ENCODE measurements at regions not wholly inside any gene's neighbourhood (a gene's known extent, or its start where the extent isn't known, plus 50 kb on each side); places are given as distances from the start of the nearest gene placed in this dataset.

DNA sequence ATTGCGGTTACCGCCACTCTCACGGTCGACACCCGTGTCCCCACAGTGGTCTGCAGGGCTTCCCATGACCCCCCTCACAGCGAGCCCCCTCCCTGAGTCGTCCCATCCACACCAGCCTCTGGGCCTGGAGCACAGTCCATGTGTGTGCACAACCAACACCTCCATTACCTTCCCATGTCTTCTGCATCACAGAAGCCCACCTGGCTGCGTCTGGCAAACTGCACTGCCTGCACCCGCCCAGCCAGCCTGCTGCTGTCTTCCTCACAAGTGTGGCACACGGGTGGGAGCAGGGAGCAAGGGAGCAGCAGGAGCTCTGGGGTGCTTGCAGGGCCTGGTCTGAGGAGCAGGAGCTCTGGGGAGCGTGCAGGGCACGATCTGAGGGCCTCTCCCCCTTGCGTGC is 415.3 kb upstream of the IRX4 start:
- no peak for TF ChIP-seq POLR2A (IDR thresholded peaks at IDR 0.05)
- TF ChIP-seq, protein P1, sequence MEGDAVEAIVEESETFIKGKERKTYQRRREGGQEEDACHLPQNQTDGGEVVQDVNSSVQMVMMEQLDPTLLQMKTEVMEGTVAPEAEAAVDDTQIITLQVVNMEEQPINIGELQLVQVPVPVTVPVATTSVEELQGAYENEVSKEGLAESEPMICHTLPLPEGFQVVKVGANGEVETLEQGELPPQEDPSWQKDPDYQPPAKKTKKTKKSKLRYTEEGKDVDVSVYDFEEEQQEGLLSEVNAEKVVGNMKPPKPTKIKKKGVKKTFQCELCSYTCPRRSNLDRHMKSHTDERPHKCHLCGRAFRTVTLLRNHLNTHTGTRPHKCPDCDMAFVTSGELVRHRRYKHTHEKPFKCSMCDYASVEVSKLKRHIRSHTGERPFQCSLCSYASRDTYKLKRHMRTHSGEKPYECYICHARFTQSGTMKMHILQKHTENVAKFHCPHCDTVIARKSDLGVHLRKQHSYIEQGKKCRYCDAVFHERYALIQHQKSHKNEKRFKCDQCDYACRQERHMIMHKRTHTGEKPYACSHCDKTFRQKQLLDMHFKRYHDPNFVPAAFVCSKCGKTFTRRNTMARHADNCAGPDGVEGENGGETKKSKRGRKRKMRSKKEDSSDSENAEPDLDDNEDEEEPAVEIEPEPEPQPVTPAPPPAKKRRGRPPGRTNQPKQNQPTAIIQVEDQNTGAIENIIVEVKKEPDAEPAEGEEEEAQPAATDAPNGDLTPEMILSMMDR (IDR thresholded peaks at IDR 0.05) = no peak
- no peak for TF ChIP-seq EP300 (IDR thresholded peaks at IDR 0.05)
